Tibial nerve (tissue), 4 donors: ENCODE measurements at regions not wholly inside any gene's neighbourhood (a gene's known extent, or its start where the extent isn't known, plus 50 kb on each side); places are given as distances from the start of the nearest gene placed in this dataset.

Experiments
- CTCF ChIP-seq, 5 experiments: fragments of 200-600 bp in 3 of 5; fragments of 450-650 bp in 2 of 5; sonication (generic) in 3 of 5; IDR thresholded peaks; one replicate each; pipeline ENCODE4 v1.5.1; 2016 to 2019; ENCODE audit warnings: antibody characterized with exemption in 5 of 5, mild to moderate bottlenecking in 3 of 5, moderate library complexity in 2 of 5
- EP300 ChIP-seq, 2 donors: sonication (generic); formaldehyde crosslinking; IDR thresholded peaks; one replicate each; pipeline ENCODE4 v1.6.1; 2017; ENCODE audit warnings: antibody characterized with exemption in 2 of 2, mild to moderate bottlenecking in 1 of 2

GRCh38 chr21:41638201-41638790 is 128.6 kb downstream of the RIPK4 start:
- TF ChIP-seq CTCF (IDR thresholded peaks at IDR 0.05): no peak
- no peak for TF ChIP-seq EP300 (IDR thresholded peaks at IDR 0.05)
